ENCODE measurements at regions not wholly inside any gene's neighbourhood (a gene's known extent, or its start where the extent isn't known, plus 50 kb on each side); places are given as distances from the start of the nearest gene placed in this dataset.
A peak's percentile ranks its signal among the peaks of the same experiment; 100 is the strongest.

DNA sequence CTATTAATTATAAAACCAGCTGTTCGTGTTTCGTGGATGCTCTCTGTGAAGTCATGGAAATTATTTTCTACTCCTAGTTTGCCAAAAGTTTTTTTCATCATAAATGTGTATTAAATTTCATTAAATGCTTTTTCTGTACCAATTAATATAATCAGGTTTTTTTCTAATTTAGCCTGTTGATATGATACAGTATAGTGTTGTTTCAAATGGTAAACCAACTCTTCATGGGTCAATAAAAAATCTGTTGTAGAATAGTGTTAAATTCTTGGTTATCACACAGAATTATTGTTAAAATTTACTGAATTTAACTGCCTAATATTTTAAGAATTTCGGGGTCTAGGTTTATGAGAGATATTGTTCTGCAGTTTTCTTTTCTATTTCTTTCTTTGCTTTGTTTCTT lies 505.9 kb upstream of the MANEA start:
- no peak for DNase-seq (ENCODE audit: low read depth, low spot score)

DNA sequence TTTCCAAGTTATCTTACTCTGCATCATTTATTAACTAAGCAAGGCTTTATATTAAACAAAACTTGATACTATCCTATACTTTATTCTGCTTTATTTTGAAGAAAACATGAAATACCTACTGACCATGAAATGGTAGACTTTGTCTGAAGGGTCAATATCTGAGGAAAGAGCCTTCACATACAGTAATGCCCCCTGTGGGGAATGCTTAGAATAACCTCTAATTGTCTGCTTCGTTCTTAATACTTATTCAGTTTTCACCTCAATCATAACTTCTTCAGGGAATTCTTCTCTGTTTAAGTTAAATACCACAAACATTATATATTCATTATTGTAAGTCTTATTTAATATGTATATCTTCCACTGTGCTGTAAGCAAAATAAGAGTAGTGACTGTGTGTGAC lies 498.9 kb upstream of the MANEA start:
- no peak for DNase-seq (ENCODE audit: low read depth, low spot score)

DNA sequence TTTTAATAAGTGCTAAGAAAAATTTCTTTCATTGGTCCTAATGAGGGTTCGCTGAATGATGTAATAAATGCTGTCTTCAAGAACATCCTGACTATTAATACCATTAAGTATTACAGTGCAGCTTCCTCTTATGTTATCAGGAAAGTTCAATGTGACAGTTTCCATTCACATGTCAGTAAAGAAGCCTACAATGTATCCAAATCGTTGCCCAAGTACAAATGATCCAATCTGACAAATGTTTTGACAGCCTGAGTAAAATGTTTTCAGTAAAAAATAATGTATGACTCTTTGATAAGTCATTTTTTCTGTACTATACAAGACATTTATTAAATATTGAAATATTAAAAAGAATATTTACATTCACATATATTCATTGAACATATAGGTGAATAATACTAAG lies 496.1 kb upstream of the MANEA start:
- no peak for DNase-seq (ENCODE audit: low read depth, low spot score)

DNA sequence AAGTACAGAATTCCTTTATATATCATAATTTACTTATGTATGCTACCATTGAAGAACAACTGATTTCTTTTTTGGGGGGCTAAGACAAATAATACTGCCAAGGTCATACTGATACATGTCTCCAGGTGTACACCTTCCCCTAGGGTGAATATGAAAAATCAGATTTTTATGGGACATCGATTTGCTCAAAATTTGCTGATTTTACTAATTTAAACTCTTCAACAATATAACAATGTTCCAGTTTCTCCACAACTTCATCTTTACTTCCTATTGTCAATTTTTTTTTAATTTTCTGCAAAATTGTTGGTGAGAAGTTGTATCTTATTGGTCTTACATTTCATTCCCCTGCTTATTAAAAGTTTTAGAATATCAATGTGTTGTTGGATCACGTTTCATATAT lies 495.4 kb upstream of the MANEA start:
- DNase-seq (ENCODE audit: low read depth, low spot score) = no peak

DNA sequence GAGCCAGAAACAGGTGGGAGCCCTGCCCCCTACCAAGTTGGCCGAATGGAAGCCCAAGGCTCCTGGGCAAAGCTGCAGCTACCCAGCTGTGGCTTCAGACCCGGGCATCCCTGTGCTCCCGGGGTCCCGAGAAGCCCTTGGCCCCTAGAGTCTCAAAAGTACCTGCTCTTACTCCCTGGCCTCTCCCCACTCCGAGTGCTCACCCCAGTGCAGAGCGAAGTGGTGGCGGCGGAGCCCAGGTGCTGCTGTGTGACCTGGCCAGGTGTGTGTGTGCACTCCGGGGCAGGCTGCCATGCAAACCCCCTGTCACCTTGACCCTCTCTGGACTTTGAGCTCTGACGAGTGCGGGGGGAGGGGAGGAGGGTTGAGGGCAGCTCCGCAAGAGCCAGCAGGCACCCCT lies 493.8 kb upstream of the MANEA start:
- no peak for DNase-seq (ENCODE audit: low read depth, low spot score)

DNA sequence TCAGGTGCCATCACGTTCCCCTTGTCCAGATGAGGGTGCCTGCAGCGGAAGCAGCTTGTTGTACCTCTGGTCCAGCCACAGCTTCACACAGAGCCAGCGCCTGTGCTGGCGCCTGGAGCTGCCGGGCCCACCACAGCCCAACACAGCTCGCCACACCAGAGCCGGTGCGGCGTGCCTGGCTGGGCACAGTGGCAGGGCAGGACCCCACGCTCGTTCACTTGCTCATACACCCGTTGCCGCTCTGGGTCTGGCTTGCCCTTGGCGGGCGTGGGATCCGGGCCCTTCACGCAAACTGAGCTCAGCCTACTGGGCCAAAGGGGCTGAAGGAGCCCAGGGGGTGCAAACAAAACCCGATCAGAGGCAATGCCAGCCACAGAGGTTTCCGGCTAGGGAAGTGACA lies 492.5 kb upstream of the MANEA start:
- no peak for DNase-seq (ENCODE audit: low read depth, low spot score)

DNA sequence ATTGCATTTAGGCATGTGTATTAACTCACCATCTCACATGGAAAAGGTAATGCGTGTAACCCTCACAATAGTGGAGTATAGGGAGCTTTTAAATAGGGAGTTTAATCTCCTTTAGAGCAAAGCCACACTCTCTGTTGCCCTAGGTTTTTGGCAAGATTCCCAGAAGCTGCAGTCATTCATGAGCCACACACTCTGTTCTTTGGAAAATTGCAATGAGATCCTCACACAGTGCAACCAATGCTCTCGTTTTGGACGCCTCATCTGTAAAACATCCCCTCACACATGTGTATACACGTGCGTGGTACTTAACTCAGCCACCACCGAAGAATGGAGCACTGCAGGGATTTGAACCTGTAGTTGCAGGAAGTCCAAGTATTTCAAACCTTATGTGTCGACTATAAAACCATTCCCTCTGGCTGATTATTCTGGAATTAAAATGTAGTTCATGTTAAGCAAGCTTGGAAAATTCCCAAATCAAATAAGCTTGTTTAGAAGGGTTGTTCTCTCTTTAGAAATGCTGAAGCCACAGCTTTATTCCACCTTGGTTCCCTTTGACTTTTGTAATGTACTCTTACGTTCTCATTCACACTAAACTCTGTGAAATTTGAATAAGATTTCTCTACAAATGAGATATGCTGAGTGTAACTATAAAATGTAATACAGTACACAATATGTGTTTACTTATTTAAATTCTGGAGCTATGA lies 489.8 kb upstream of the MANEA start:
- peak; percentile 96 for DNase-seq (ENCODE audit: low read depth, low spot score)

DNA sequence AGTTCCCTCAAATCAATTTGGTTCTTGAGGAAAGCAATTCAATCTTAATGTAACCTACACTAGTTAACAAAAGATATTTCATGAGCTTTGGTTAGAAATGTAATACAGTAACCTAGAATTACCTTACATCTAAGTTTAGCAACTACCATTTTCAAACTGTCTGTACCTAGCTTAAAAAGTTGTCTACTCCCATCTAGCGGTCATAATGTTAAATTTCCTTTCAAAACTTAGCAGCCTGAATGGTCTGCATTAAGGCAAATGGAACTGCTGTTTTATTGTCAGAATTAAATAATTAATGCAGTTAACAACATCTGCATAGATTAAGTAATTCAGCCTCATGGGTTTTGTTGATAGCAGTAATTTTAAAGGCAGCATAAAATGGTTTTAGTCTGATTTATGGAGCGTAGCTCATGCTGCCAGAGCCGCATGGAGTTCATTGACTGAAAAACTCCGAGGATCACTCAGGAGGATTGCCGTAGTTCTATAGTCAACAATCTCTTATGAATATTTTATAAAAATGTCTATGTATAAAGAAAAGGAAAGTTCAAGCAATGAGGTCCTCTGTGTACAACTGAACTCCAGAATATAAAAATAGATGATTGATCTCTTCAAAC lies 485.4 kb upstream of the MANEA start:
- peak; percentile 69 for DNase-seq (ENCODE audit: low read depth, low spot score)

DNA sequence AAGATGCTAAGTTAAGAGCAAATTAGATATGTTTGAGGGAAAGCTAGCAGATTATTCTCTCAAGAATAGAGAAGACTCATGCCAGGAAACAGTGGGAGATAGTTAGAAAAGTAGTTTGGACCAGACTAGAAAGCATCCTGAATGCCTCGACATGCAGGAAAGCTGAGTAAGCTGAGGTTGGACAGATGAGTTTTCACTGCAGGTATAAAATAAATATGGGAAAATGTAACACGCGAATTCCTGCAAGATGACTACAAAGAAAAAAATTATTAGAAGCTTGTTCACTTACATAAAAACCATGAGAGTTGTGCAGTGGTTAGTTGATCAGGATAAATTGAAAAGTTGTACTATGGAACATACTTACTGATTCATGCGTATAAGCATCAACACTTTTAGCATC lies 484.2 kb upstream of the MANEA start:
- peak; percentile 8 for DNase-seq (ENCODE audit: low read depth, low spot score)

DNA sequence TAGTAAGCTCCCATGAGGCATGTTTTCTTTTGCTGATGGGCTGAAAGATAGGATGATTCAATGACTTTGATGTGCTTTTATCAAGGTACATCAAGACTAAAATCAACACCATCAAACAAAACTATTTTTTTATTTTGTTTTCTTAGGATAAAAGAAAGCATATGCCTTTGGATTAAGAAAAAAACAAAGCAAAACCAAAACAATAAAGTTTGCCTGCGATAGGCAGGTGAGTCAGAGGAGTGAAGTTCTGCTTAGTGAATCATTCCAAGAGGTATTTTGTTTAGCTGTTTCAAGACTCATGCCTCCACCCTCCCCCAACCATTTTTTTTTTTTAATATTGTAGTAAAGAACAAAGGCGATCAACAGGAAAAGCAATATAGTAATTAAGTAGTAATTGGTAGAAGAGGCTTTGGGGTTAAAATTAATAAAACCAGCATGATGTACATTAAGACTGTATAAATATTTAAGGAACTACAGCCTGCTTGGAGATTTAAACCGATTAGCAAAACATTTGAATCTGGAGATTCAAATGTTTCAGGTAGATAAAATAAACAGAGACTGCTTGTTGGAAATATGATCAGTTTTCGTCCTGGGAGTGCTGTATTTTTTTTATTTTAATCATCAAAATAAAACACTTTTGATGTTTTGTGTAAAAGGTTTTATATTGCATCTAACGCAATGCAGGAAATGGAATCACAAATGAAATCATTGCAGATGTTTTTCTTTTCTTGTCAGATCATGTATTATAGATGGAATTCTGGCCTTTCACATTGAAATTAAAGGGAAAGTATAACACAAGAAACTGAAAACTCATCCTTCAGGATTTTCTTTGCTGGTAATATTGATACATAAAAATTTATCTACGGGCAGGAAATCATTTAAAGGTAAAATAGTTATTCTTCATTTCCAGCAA lies 482.3 kb upstream of the MANEA start:
- DNase-seq (ENCODE audit: low read depth, low spot score) = peak; percentile 66

DNA sequence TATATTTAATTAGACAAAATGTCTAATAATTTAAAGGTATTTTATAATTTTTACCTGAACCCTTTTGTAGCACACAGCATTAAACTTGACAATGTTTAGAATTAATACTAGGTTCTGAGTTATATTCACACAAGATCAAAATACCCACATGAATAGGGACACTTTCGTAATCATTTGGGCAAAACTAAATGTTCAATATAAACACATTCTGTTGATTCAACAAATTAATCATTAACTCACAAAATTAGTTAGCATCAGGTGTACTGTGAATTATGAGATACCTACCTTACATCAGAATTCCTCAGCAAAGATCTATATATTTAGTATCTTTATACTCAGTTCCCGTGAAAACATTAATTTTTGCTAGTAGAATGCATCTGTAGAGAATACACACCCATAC lies 481.5 kb upstream of the MANEA start:
- DNase-seq (ENCODE audit: low read depth, low spot score) = no peak

DNA sequence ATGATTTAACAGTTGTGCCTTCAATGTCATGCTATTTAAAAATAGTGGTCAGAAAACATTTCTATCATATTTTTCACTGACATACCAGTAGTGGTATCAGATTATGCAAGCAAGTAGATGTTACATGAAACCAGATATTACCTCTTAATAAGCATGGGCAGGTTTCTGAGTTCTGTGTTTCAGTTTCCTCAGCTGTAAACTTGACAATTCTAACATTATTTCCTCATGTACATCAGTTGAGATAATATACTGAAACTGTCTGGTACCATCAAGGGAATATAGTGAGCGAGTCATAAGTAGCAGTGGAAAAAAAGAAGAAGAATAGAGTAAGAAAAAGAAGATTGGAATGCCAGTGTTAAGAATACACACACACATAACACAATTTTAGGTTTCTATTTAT lies 477.9 kb upstream of the MANEA start:
- no peak for DNase-seq (ENCODE audit: low read depth, low spot score)

DNA sequence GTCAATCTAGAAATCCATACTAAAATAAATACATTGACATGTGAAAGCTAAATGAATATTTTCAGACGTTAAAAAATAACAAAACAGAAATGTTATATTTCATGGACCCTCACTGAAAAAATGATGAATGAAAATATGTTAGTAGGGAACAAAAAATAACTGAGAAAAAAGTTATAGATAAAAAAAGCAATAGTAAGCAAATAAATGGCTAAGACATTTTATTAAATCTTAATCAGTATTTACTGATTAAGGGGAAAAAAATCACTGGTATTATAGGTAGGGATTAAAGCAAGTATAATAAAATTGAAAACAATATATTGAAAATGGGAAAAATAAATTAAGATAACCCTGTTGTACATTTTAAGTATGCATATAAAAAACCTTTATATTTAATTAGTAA lies 468.1 kb upstream of the MANEA start:
- DNase-seq (ENCODE audit: low read depth, low spot score) = no peak

DNA sequence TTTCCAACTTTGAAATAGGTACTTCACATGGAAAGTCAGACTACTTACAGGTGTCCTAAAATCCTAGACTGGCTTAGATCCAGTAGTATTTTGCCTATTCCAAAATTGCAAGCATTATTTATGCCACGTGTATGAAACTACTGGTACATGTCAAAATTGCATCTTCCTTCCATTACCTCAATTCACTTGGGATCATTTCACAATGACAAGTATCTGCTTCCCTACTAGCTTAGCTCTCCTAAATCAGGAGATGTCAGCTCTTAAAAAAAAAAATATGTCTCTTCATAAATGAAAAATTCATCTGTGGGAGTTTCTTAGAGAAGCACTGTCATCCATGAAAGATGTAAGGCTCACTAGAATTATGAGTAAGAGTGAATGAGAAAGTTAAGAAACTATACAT lies 466.6 kb upstream of the MANEA start:
- no peak for DNase-seq (ENCODE audit: low read depth, low spot score)

DNA sequence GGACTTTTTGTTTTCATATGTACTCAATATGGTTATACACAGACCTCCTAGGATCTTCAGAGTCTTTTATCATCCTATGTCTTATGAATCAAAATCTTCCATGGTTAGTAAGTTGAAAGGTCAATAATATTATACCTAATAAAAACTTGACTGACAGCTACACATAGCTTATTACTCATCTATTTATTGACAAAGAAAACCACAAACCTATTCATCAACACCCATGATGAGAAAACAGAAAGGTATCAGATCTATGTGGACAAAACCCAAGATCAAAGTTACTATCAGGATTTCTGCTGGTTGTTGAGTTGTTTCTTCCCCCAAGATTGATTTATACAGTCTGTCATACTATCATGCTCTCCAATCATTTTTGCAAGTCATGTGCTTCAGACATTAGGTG lies 460.1 kb upstream of the MANEA start:
- DNase-seq (ENCODE audit: low read depth, low spot score) = no peak

DNA sequence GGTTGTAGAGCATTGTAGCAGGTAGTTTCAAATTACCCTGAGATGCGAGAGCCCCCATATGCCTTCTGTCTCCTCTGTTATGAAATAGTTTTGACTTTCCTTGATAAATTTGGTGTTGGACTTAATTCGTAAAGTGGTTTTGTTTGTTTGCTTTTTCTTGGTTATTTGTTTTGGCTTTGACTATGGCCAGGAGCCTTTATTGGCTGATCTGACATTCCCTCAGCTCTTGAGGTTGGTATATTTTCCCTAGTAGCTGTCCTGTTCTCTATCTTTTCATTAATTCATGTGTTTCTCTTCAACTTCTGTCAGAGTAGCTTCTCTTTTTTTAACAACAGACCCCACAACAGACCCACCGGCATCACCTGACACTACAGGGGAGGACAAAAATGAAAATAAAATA lies 457.4 kb upstream of the MANEA start:
- no peak for DNase-seq (ENCODE audit: low read depth, low spot score)

DNA sequence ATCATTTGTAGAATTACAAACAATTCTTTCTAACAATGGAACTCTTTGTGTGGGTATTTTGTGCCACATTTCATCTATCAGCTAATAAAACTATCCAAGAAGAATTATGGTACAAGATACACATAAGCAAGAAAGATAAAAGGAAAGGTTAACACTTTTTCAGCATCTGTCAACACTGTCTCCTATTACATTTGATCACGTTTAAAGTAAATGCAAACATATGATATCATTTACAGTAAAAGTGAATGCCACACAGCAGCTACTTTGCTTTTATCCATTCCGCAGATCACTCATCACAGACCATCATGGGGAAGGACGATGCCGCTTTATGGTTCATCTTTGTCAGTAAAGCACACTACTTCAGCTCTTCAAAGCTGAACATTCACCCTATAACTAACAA lies 456.4 kb upstream of the MANEA start:
- DNase-seq (ENCODE audit: low read depth, low spot score) = no peak

DNA sequence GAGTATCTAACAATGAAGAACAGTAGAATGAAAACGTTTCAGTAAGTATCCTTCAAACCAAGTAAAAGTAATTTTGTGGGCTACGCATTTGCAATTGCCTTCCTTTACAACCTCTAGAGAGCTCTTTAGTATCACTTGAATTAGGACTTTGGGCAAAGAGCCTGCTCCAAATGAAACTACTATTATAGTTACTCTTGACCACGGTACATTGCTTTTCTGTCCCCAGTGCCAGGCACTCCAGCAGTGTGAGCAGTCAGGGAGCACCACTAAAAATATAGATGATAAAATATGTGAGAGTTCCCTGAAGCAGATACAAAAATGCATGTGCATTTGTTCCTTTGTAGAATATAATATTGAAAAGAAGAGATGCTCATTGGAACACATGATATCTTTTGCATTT lies 450.1 kb upstream of the MANEA start:
- no peak for DNase-seq (ENCODE audit: low read depth, low spot score)

DNA sequence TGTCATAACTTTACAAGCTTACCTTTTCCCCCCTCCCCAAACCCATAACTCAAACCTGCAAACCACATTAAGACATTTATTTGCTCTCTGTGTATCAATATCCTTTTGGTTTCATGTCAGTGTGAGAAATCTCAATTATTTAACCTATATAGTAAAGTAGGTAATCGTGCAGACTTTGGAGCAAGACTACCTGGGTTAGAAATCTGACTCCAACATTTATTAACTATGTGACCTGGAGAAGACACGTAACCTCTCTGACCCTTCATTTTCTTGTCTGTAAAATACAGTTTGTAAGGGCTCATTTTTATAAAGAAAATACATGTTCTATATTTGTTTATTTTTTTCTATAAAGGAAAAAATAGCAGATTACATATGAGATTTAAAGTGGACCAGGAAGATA lies 448.9 kb upstream of the MANEA start:
- no peak for DNase-seq (ENCODE audit: low read depth, low spot score)

DNA sequence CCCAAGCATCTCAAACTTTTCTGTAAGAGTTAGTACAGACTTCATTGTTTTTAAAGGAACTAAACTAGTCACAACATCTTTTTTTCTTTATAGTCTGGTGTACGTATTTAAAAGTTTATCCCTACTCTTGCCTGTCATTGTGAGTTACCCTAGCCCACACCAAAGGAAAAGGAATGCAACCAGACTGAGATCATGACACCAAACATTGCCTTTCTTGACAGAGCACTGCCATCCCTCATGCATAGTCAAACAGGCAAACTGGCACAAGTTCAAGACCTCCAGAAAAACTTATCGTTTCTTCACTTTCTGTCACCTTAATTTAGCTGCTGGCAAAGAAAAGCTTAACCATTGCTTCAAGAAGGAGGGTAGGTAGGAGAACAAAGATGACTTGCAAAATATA lies 448.4 kb upstream of the MANEA start:
- DNase-seq (ENCODE audit: low read depth, low spot score) = peak; percentile 37

DNA sequence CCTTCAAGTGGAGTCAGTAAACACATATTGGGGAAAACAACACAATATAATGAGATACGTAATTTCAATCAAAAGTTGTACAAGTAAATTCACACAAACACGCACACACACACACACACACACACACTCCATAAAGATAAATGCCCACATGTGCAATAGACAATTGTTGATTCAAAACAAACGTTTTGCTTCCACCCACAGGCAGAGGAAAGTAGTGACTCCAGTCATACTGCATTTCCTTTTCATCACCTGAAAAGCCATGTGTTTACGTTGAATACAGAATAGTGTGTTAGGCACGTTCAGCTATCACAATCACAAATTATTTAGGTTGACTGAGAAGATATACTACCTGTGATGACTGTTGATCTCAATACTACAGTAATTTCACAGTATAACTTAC lies 443.8 kb upstream of the MANEA start:
- DNase-seq (ENCODE audit: low read depth, low spot score) = peak; percentile 18

DNA sequence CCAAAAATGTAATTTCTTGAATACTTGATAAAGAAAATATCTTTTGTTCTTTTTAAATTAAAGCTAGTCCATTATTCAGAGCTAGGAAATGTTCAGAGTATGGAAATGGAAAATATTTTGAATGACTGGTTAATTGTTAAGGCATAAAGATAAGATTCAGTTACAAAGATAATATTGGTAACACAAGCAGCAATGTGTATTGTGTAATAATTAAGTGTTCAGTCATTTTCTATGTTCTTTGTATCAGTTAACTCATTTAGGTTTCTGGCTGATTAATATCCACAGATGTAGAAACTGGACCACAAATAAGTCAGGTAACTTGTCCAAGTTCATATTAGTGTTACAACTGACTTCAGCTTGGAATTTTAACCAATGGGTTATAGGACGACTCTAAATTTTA lies 442.2 kb upstream of the MANEA start:
- no peak for DNase-seq (ENCODE audit: low read depth, low spot score)

DNA sequence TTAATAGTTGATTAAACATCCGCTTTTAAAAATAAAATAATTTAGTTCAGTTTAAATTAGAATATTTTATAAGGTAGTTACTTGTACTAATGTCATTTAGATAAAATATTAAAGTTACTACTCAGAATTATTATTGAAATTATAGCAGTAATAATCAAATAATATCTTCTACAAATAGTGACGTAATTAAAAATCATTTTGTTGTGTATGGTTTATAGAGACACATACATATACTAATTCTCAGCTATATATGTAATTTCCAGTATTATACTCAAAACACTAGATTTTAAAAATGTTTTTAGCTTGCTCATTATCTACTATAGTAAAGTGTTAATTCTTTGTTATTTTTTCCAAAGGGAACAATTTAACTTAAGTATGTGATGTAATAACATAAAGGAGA lies 435.2 kb upstream of the MANEA start:
- DNase-seq (ENCODE audit: low read depth, low spot score) = no peak
